Activated naive CD4-positive, alpha-beta T cell treated with anti-CD3 and anti-CD28 coated beads, Interleukin-2, amount 50 U/mL, for 72 hours (primary cell): ENCODE measurements at regions not wholly inside any gene's neighbourhood (a gene's known extent, or its start where the extent isn't known, plus 50 kb on each side); places are given as distances from the start of the nearest gene placed in this dataset.

ENCODE experiments used
- ATAC-seq, 2 donors: fragments of 150-1000 bp; cut with Tn5 transposase; 2 replicates each; pipeline ENCODE4 v1.10.0; 2021; ENCODE audit warnings: mild to moderate bottlenecking in 2 of 2, moderate library complexity in 2 of 2
- DNase-seq, 2 donors: peaks; one replicate each; pipeline ENCODE4 v3.0.0; 2021 to 2022; ENCODE audit warnings: low spot score in 2 of 2
- H3K27ac Mint-ChIP-seq, 2 donors: one replicate each; pipeline ENCODE4 v1.8.0; 2022; ENCODE audit warnings: mild to moderate bottlenecking in 2 of 2, mixed read lengths in 2 of 2
- H3K36me3 Mint-ChIP-seq, 2 donors: one replicate each; pipeline ENCODE4 v1.8.0; 2022; ENCODE audit warnings: mixed read lengths in 2 of 2
- H3K9me3 Mint-ChIP-seq, 2 donors: one replicate each; pipeline ENCODE4 v1.8.0; 2022; ENCODE audit warnings: mixed read lengths in 2 of 2

GRCh38 chr1:38208716-38209632 is 162.4 kb upstream of the POU3F1 start:
- Mint-ChIP-seq H3K36me3 (no peaks in the 10 kb centered on the region), H3K27ac (no peak overlapping the region), H3K9me3 (no peaks in the 10 kb centered on the region)
- no peak for ATAC-seq
- DNase-seq: no peak

- H3K27ac Mint-ChIP-seq: no peak overlapping the region
- no peak for DNase-seq
- H3K36me3 Mint-ChIP-seq: no peaks in the 10 kb centered on the region
- H3K9me3 Mint-ChIP-seq: no peaks in the 10 kb centered on the region
- no peak for ATAC-seq
These were observed 161.3 kb upstream of the POU3F1 start for GRCh38 chr1:38207906-38208305.

- H3K27ac Mint-ChIP-seq: no peak overlapping the region
These were observed 160.7 kb upstream of the POU3F1 start for GRCh38 chr1:38207275-38207674.

GRCh38 chr1:38204698-38205097 is 158.1 kb upstream of the POU3F1 start:
- no peaks in the 10 kb centered on the region for H3K9me3 Mint-ChIP-seq
- H3K27ac Mint-ChIP-seq: no peak overlapping the region
- DNase-seq: no peak
- ATAC-seq: no peak
- H3K36me3 Mint-ChIP-seq: no peaks in the 10 kb centered on the region

More at GRCh38 chr1:38207275-38207674, 160.7 kb upstream of the POU3F1 start:
- no peaks in the 10 kb centered on the region for H3K36me3 Mint-ChIP-seq
- no peaks in the 10 kb centered on the region for H3K9me3 Mint-ChIP-seq
- no peak for DNase-seq
- ATAC-seq: no peak

- Mint-ChIP-seq H3K9me3 (no peaks in the 10 kb centered on the region), H3K27ac (no peak overlapping the region), H3K36me3 (no peaks in the 10 kb centered on the region)
- no peak for DNase-seq
- ATAC-seq: no peak
These were observed 156.8 kb upstream of the POU3F1 start for GRCh38 chr1:38203441-38203840.

- Mint-ChIP-seq H3K36me3 (no peaks in the 10 kb centered on the region), H3K27ac (no peak overlapping the region)
These were observed 154.8 kb upstream of the POU3F1 start for GRCh38 chr1:38201431-38201830.

GRCh38 chr1:38198621-38199020 is 152.0 kb upstream of the POU3F1 start:
- H3K27ac Mint-ChIP-seq: no peak overlapping the region
- no peaks in the 10 kb centered on the region for H3K9me3 Mint-ChIP-seq
- DNase-seq (no peak), ATAC-seq (no peak)
- no peaks in the 10 kb centered on the region for H3K36me3 Mint-ChIP-seq

More at GRCh38 chr1:38201431-38201830, 154.8 kb upstream of the POU3F1 start:
- DNase-seq (no peak), ATAC-seq (no peak)
- no peaks in the 10 kb centered on the region for H3K9me3 Mint-ChIP-seq

GRCh38 chr1:38198099-38198498 is 151.5 kb upstream of the POU3F1 start:
- DNase-seq (no peak), ATAC-seq (no peak)
- no peaks in the 10 kb centered on the region for H3K36me3 Mint-ChIP-seq
- H3K9me3 Mint-ChIP-seq: no peaks in the 10 kb centered on the region
- no peak overlapping the region for H3K27ac Mint-ChIP-seq

GRCh38 chr1:38197312-38198061 is 150.9 kb upstream of the POU3F1 start:
- Mint-ChIP-seq H3K36me3 (no peaks in the 10 kb centered on the region), H3K27ac (no peak overlapping the region), H3K9me3 (no peaks in the 10 kb centered on the region)
- no peak for ATAC-seq
- no peak for DNase-seq

GRCh38 chr1:38194472-38194871 is 147.9 kb upstream of the POU3F1 start:
- Mint-ChIP-seq H3K27ac (no peak overlapping the region), H3K36me3 (no peaks in the 10 kb centered on the region), H3K9me3 (no peaks in the 10 kb centered on the region)
- ATAC-seq: no peak
- DNase-seq: no peak

GRCh38 chr1:38193040-38193439 is 146.4 kb upstream of the POU3F1 start:
- ATAC-seq: no peak
- Mint-ChIP-seq H3K27ac (no peak overlapping the region), H3K9me3 (no peaks in the 10 kb centered on the region), H3K36me3 (no peaks in the 10 kb centered on the region)
- no peak for DNase-seq

GRCh38 chr1:38191461-38191860 is 144.9 kb upstream of the POU3F1 start:
- DNase-seq (no peak), ATAC-seq (no peak)
- H3K27ac Mint-ChIP-seq: no peak overlapping the region
- no peaks in the 10 kb centered on the region for H3K9me3 Mint-ChIP-seq
- no peaks in the 10 kb centered on the region for H3K36me3 Mint-ChIP-seq

GRCh38 chr1:38190983-38191382 is 144.4 kb upstream of the POU3F1 start:
- Mint-ChIP-seq H3K27ac (no peak overlapping the region), H3K9me3 (no peaks in the 10 kb centered on the region), H3K36me3 (no peaks in the 10 kb centered on the region)
- ATAC-seq (no peak), DNase-seq (no peak)

GRCh38 chr1:38187552-38187951 is 141.0 kb upstream of the POU3F1 start:
- ATAC-seq: no peak
- Mint-ChIP-seq H3K27ac (no peak overlapping the region), H3K36me3 (no peaks in the 10 kb centered on the region), H3K9me3 (no peaks in the 10 kb centered on the region)
- no peak for DNase-seq

GRCh38 chr1:38186566-38186965 is 140.0 kb upstream of the POU3F1 start:
- H3K27ac Mint-ChIP-seq: no peak overlapping the region
- ATAC-seq (no peak), DNase-seq (no peak)
- no peaks in the 10 kb centered on the region for H3K9me3 Mint-ChIP-seq
- no peaks in the 10 kb centered on the region for H3K36me3 Mint-ChIP-seq

GRCh38 chr1:38185913-38186312 is 139.3 kb upstream of the POU3F1 start:
- H3K27ac Mint-ChIP-seq: no peak overlapping the region
- ATAC-seq (no peak), DNase-seq (no peak)
- no peaks in the 10 kb centered on the region for H3K36me3 Mint-ChIP-seq
- H3K9me3 Mint-ChIP-seq: peaks cover 0 to 2% of the 10 kb centered on the region in 2 donors

- ATAC-seq: no peak
- Mint-ChIP-seq H3K36me3 (no peaks in the 10 kb centered on the region), H3K27ac (no peak overlapping the region), H3K9me3 (peaks cover 0 to 8% of the 10 kb centered on the region in 2 donors)
- no peak for DNase-seq
These were observed 137.2 kb upstream of the POU3F1 start for GRCh38 chr1:38183747-38184146.
